Activated CD4-positive, alpha-beta T cell treated with anti-CD3 and anti-CD28 coated beads for 36 hours (primary cell): ENCODE measurements at regions not wholly inside any gene's neighbourhood (a gene's known extent, or its start where the extent isn't known, plus 50 kb on each side); places are given as distances from the start of the nearest gene placed in this dataset.
"Not testable (repeated sequence)": the region's sequence is repeated elsewhere in the genome, so short reads cannot be mapped to it uniquely, and the experiment has no call there.

Source experiments
- ATAC-seq: fragments of 200-7000 bp; cut with Tn5 transposase; one replicate; pipeline ENCODE4 v1.10.0; 2021; ENCODE audit warnings: mild to moderate bottlenecking, moderate library complexity
- CTCF ChIA-PET: fragments of 350-600 bp; sonication (Branson Sonifier 250); formaldehyde crosslinking; loops from one replicate; lab custom pipeline; 2021; ENCODE audit warnings: antibody characterized with exemption; lab: Charles Lee
- POLR2A ChIA-PET: fragments of 350-600 bp; sonication (Branson Sonifier 250); formaldehyde crosslinking; loops from one replicate; lab custom pipeline; 2021; ENCODE audit warnings: antibody characterized with exemption, inconsistent platforms; lab: Charles Lee
- DNase-seq: peaks from one replicate; pipeline ENCODE4 v3.0.0-alpha.2; 2020
- H3K27ac Mint-ChIP-seq: one replicate; pipeline ENCODE4 v1.8.0; 2021; ENCODE audit warnings: mixed read lengths
- H3K27me3 Mint-ChIP-seq: one replicate; pipeline ENCODE4 v1.8.0; 2021; ENCODE audit warnings: mixed read lengths
- H3K36me3 Mint-ChIP-seq: one replicate; pipeline ENCODE4 v1.8.0; 2021; ENCODE audit warnings: low read depth, mixed read lengths
- H3K4me1 Mint-ChIP-seq: one replicate; pipeline ENCODE4 v1.8.0; 2021; ENCODE audit warnings: mixed read lengths
- H3K4me3 Mint-ChIP-seq: one replicate; pipeline ENCODE4 v1.8.0; 2021; ENCODE audit warnings: mild to moderate bottlenecking, moderate library complexity, mixed read lengths
- H3K9me3 Mint-ChIP-seq: one replicate; pipeline ENCODE4 v1.8.0; 2021; ENCODE audit warnings: low read depth, mixed read lengths
- intact Hi-C, 2 experiments: fragments of 100-400 bp; cut with DNase I in 1 of 2; cut with micrococcal nuclease in 1 of 2; formaldehyde crosslinking; loops; one replicate each; pipeline versions ENCODE4 v1.14.2 to v1.15.1; 2022 to 2024; cut with DNase I, micrococcal nuclease

GRCh38 chr1:38656726-38657125, 202.8 kb downstream of the RRAGC start:
- Mint-ChIP-seq H3K4me1 (no peaks in the 10 kb centered on the region), H3K4me3 (no peak overlapping the region), H3K27ac (no peak overlapping the region), H3K9me3 (peaks cover 2% of the 10 kb centered on the region), H3K27me3 (peaks cover 16% of the 10 kb centered on the region), H3K36me3 (no peaks in the 10 kb centered on the region)
- ChIA-PET CTCF (no interaction called here), POLR2A (no interaction called here)
- intact Hi-C loops: no loop called here
- ATAC-seq (no peak), DNase-seq (no peak)

GRCh38 chr1:38652217-38652616, 207.4 kb downstream of the RRAGC start:
- H3K27me3 Mint-ChIP-seq: peaks cover 4% of the 10 kb centered on the region

GRCh38 chr1:38651669-38652068, 207.9 kb downstream of the RRAGC start:
- DNase-seq: no peak
- CTCF ChIA-PET: no interaction called here
- Mint-ChIP-seq H3K27ac (no peak overlapping the region), H3K9me3 (no peaks in the 10 kb centered on the region), H3K27me3 (peaks cover 4% of the 10 kb centered on the region), H3K4me1 (no peaks in the 10 kb centered on the region), H3K4me3 (no peak overlapping the region), H3K36me3 (no peaks in the 10 kb centered on the region)
- intact Hi-C loops: no loop called here
- POLR2A ChIA-PET: no interaction called here
- ATAC-seq: no peak

More at GRCh38 chr1:38652217-38652616, 207.4 kb downstream of the RRAGC start:
- ATAC-seq: no peak
- DNase-seq: no peak
- H3K27ac Mint-ChIP-seq: no peak overlapping the region
- POLR2A ChIA-PET: no interaction called here
- no peaks in the 10 kb centered on the region for H3K36me3 Mint-ChIP-seq
- CTCF ChIA-PET: no interaction called here
- H3K4me1 Mint-ChIP-seq: no peaks in the 10 kb centered on the region
- H3K9me3 Mint-ChIP-seq: no peaks in the 10 kb centered on the region
- no peak overlapping the region for H3K4me3 Mint-ChIP-seq
- intact Hi-C loops: no loop called here

GRCh38 chr1:38648417-38648816, 211.2 kb downstream of the RRAGC start:
- Mint-ChIP-seq H3K27me3 (peaks cover 1% of the 10 kb centered on the region), H3K4me3 (no peak overlapping the region), H3K27ac (no peak overlapping the region), H3K9me3 (no peaks in the 10 kb centered on the region), H3K4me1 (no peaks in the 10 kb centered on the region), H3K36me3 (no peaks in the 10 kb centered on the region)
- CTCF ChIA-PET: no interaction called here
- ATAC-seq (no peak), DNase-seq (no peak)
- POLR2A ChIA-PET: no interaction called here
- intact Hi-C loops: no loop called here

GRCh38 chr1:38647341-38647740, 212.2 kb downstream of the RRAGC start:
- H3K36me3 Mint-ChIP-seq, H3K27ac Mint-ChIP-seq, H3K27me3 Mint-ChIP-seq, ATAC-seq, intact Hi-C loops, H3K4me3 Mint-ChIP-seq, H3K9me3 Mint-ChIP-seq, DNase-seq, H3K4me1 Mint-ChIP-seq, CTCF ChIA-PET, POLR2A ChIA-PET: not testable (repeated sequence)

- Mint-ChIP-seq H3K36me3 (no peaks in the 10 kb centered on the region), H3K27ac (no peak overlapping the region), H3K4me1 (no peaks in the 10 kb centered on the region), H3K4me3 (no peak overlapping the region), H3K9me3 (no peaks in the 10 kb centered on the region), H3K27me3 (peaks cover 2% of the 10 kb centered on the region)
- intact Hi-C loops: no loop called here
- ChIA-PET POLR2A (no interaction called here), CTCF (no interaction called here)
- ATAC-seq (no peak), DNase-seq (no peak)
These were observed 215.5 kb downstream of the RRAGC start for GRCh38 chr1:38644092-38644491.

- no peak for ATAC-seq
- ChIA-PET POLR2A (no interaction called here), CTCF (interaction anchor here (0.6 kb wide), 1 partner anchor 215 kb away, joined by 3 read pairs; no protein-coding TSS in a partner anchor)
- no peaks in the 10 kb centered on the region for H3K9me3 Mint-ChIP-seq
- H3K4me3 Mint-ChIP-seq: no peak overlapping the region
- H3K4me1 Mint-ChIP-seq: no peaks in the 10 kb centered on the region
- H3K27ac Mint-ChIP-seq: no peak overlapping the region
- intact Hi-C loops: no loop called here
- peaks cover 7% of the 10 kb centered on the region for H3K27me3 Mint-ChIP-seq
- DNase-seq: no peak
- no peaks in the 10 kb centered on the region for H3K36me3 Mint-ChIP-seq
These were observed 217.9 kb downstream of the RRAGC start for GRCh38 chr1:38641661-38642060.

- intact Hi-C loops: no loop called here
- H3K9me3 Mint-ChIP-seq: no peaks in the 10 kb centered on the region
- H3K4me3 Mint-ChIP-seq: no peak overlapping the region
- H3K36me3 Mint-ChIP-seq: no peaks in the 10 kb centered on the region
- no peaks in the 10 kb centered on the region for H3K4me1 Mint-ChIP-seq
- ChIA-PET POLR2A (no interaction called here), CTCF (no interaction called here)
- no peak overlapping the region for H3K27ac Mint-ChIP-seq
- peaks cover 10% of the 10 kb centered on the region for H3K27me3 Mint-ChIP-seq
- no peak for ATAC-seq
- no peak for DNase-seq
These were observed 219.2 kb downstream of the RRAGC start for GRCh38 chr1:38640371-38640770.

- ChIA-PET POLR2A (no interaction called here), CTCF (no interaction called here)
- Mint-ChIP-seq H3K27ac (no peak overlapping the region), H3K4me1 (no peaks in the 10 kb centered on the region), H3K27me3 (peaks cover 22% of the 10 kb centered on the region), H3K9me3 (no peaks in the 10 kb centered on the region), H3K36me3 (no peaks in the 10 kb centered on the region), H3K4me3 (no peak overlapping the region)
- DNase-seq (no peak), ATAC-seq (no peak)
- intact Hi-C loops: no loop called here
These were observed 231.3 kb downstream of the RRAGC start for GRCh38 chr1:38628241-38628640.

- CTCF ChIA-PET: no interaction called here
- no peak for ATAC-seq
- Mint-ChIP-seq H3K27ac (no peak overlapping the region), H3K4me3 (no peak overlapping the region), H3K27me3 (peaks cover 4% of the 10 kb centered on the region), H3K36me3 (no peaks in the 10 kb centered on the region), H3K9me3 (no peaks in the 10 kb centered on the region), H3K4me1 (no peaks in the 10 kb centered on the region)
- DNase-seq: no peak
- intact Hi-C loops: no loop called here
- POLR2A ChIA-PET: no interaction called here
These were observed 233.6 kb downstream of the RRAGC start for GRCh38 chr1:38625939-38626338.

- Mint-ChIP-seq H3K4me3 (no peak overlapping the region), H3K27me3 (peaks cover 4% of the 10 kb centered on the region), H3K27ac (no peak overlapping the region), H3K36me3 (no peaks in the 10 kb centered on the region), H3K9me3 (no peaks in the 10 kb centered on the region), H3K4me1 (no peaks in the 10 kb centered on the region)
- intact Hi-C loops: no loop called here
- no peak for ATAC-seq
- DNase-seq: no peak
- ChIA-PET CTCF (interaction anchor here (1.0 kb wide), 1 partner anchor 36 kb away, joined by 4 read pairs; no protein-coding TSS in a partner anchor), POLR2A (no interaction called here)
These were observed 235.1 kb downstream of the RRAGC start for GRCh38 chr1:38624336-38625039.

GRCh38 chr1:38623529-38623928, 236.0 kb downstream of the RRAGC start:
- no peaks in the 10 kb centered on the region for H3K4me1 Mint-ChIP-seq
- no peak for DNase-seq
- H3K27me3 Mint-ChIP-seq: peaks cover 4% of the 10 kb centered on the region
- intact Hi-C loops: no loop called here
- no peak overlapping the region for H3K4me3 Mint-ChIP-seq
- CTCF ChIA-PET: interaction anchor here (1.0 kb wide), 1 partner anchor 35 kb away, joined by 4 read pairs; no protein-coding TSS in a partner anchor
- no peaks in the 10 kb centered on the region for H3K36me3 Mint-ChIP-seq
- no peak for ATAC-seq
- POLR2A ChIA-PET: interaction anchor here (0.6 kb wide), 1 partner anchor 782 kb away, joined by 5 read pairs; no protein-coding TSS in a partner anchor
- no peak overlapping the region for H3K27ac Mint-ChIP-seq
- no peaks in the 10 kb centered on the region for H3K9me3 Mint-ChIP-seq
